Heart left ventricle (tissue), 16 donors: ENCODE measurements at regions not wholly inside any gene's neighbourhood (a gene's known extent, or its start where the extent isn't known, plus 50 kb on each side); places are given as distances from the start of the nearest gene placed in this dataset.
A peak's percentile ranks its signal among the peaks of the same experiment; 100 is the strongest.
"Not testable (repeated sequence)": the region's sequence is repeated elsewhere in the genome, so short reads cannot be mapped to it uniquely, and the experiment has no call there.

Source experiments
- ATAC-seq, 4 donors: fragments of 200-7000 bp; cut with Tn5 transposase; one replicate each; pipeline ENCODE4 v1.9.1; 2020 to 2022; ENCODE audit warnings: moderate library complexity in 4 of 4, mild to moderate bottlenecking in 3 of 4, moderate number of reproducible peaks in 1 of 4
- DNase-seq, 5 donors: peaks; one replicate each; pipeline ENCODE4 v3.0.0-alpha.2; 2020
- H3K27ac ChIP-seq, 12 donors: fragments of 200-600 bp; sonication (generic) in 4 of 12; one replicate each; pipeline versions ENCODE4 v1.5.0 to v1.8.0; 2016 to 2022; ENCODE audit warnings: mild to moderate bottlenecking in 2 of 12
- H3K27me3 ChIP-seq, 9 donors: fragments of 200-600 bp; sonication (generic) in 2 of 9; one replicate each; pipeline versions ENCODE4 v1.5.1 to v1.8.0; 2016 to 2022; ENCODE audit warnings: mild to moderate bottlenecking in 3 of 9
- H3K36me3 ChIP-seq, 9 donors: fragments of 200-600 bp; sonication (generic) in 2 of 9; one replicate each; pipeline versions ENCODE4 v1.5.0 to v1.8.0; 2018 to 2022; ENCODE audit warnings: mild to moderate bottlenecking in 2 of 9
- H3K4me1 ChIP-seq, 12 donors: fragments of 200-600 bp; sonication (generic) in 4 of 12; one replicate each; pipeline versions ENCODE4 v1.5.0 to v1.8.0; 2016 to 2022; ENCODE audit warnings: mild to moderate bottlenecking in 3 of 12
- H3K4me3 ChIP-seq, 12 donors: fragments of 200-600 bp; sonication (generic) in 4 of 12; one replicate each; pipeline versions ENCODE4 v1.5.0 to v1.8.0; 2017 to 2022; ENCODE audit warnings: mild to moderate bottlenecking in 9 of 12, moderate library complexity in 4 of 12
- H3K9me3 ChIP-seq, 12 donors: fragments of 200-600 bp; sonication (generic) in 4 of 12; one replicate each; pipeline versions ENCODE4 v1.5.0 to v1.8.0; 2016 to 2022; ENCODE audit warnings: mild to moderate bottlenecking in 1 of 12
- POLR2A ChIP-seq, 2 donors: fragments of 450-650 bp; IDR thresholded peaks; one replicate each; pipeline ENCODE4 v1.6.1; 2017; ENCODE audit warnings: antibody characterized with exemption in 2 of 2, mild to moderate bottlenecking in 2 of 2, moderate library complexity in 2 of 2
- WGBS, 4 donors: extraction: QIAGEN DNeasy Blood & Tissue Kit in 2 of 4; methylation state at CpG; one replicate each; pipeline versions ENCODE4 v1.1.5 to v1.1.7; 2013 to 2018; 5-methylcytosine and 5-hydroxymethylcytosine counted together
- intact Hi-C, 10 donors: fragments of 100-400 bp; cut with DNase I; formaldehyde crosslinking; loops; one replicate each; pipeline versions ENCODE4 v1.11.1 to v1.14.2; 2022
- TF ChIP-seq, protein P1 (sequence below), 12 donors: fragments of 200-600 bp; sonication (generic) in 4 of 12; IDR thresholded peaks; one replicate each; pipeline versions ENCODE4 v1.5.0 to v1.8.0; 2018 to 2022; ENCODE audit warnings: antibody characterized with exemption in 12 of 12, mild to moderate bottlenecking in 5 of 12
- donor health status: ischemic (EF 13 %, LVEDD 7.1; RV severe dilation, severe dysfunction).
- donor health status: healthy with polysubstance abuse.
- donor health status: DM: no; HTN: yes; CAD: no.
- donor health status: DM: no; HTN: no; CAD: no.
- donor health status: ischemic (EF 25% LVEDD 6.9; RV normal size, moderate dysfunction).
- donor health status: ischemic (EF 25% LVEDD 5.7; RV mildly dilated, moderate dysfunction).
- donor health status: healthy.
- donor health status: DM: yes; HTN: yes; CAD: no.
- donor health status: ischemic (EF 35%, LVEDD 5.7; RV mildly dilated, moderate dysfunction).
- donor health status: nonischemic (EF 11% LVEDD 7.7; RV severe dilation, severe dysfunction).
- donor health status: DM: yes; HTN: yes; CAD: no.
- donor health status: PGD.
- donor health status: ischemic (EF 29% LVEDD 5.4; RV normal size, mild dysfunction).
- donor health status: nonischemic (EF 23%, LVEDD 6.1; RV moderate dilation, normal function).

DNA sequence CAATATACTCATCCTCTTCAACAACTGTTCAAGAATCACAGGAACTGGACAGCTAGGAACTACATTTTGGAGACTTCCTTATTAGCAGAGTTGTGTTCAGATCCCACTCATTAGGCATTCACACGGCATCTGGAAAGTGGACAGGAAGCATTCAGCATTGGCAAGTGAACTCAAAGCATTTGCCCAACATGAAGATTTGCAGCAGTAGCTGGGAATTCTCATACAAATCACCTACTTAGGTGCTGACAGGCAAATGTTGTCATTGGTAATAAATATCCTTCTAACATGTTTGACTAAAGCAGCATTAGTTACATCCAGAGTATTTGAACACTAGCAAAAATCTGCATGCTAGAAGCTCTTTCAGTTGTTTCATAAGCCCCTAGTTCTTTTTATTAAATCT lies 350.8 kb downstream of the PTH2R start:
- Histone ChIP-seq H3K4me3 (no peak overlapping the region), H3K9me3 (peaks cover 0 to 39% (median 12%) of the 10 kb centered on the region in 12 donors), H3K27ac (peak overlapping the region in 1 of 12 donors; percentile 43), H3K36me3 (no peaks in the 10 kb centered on the region), H3K27me3 (no peaks in the 10 kb centered on the region), H3K4me1 (no peaks in the 10 kb centered on the region)
- intact Hi-C loops = no loop called here
- ATAC-seq (no peak), DNase-seq (no peak)
- TF ChIP-seq, protein P1, sequence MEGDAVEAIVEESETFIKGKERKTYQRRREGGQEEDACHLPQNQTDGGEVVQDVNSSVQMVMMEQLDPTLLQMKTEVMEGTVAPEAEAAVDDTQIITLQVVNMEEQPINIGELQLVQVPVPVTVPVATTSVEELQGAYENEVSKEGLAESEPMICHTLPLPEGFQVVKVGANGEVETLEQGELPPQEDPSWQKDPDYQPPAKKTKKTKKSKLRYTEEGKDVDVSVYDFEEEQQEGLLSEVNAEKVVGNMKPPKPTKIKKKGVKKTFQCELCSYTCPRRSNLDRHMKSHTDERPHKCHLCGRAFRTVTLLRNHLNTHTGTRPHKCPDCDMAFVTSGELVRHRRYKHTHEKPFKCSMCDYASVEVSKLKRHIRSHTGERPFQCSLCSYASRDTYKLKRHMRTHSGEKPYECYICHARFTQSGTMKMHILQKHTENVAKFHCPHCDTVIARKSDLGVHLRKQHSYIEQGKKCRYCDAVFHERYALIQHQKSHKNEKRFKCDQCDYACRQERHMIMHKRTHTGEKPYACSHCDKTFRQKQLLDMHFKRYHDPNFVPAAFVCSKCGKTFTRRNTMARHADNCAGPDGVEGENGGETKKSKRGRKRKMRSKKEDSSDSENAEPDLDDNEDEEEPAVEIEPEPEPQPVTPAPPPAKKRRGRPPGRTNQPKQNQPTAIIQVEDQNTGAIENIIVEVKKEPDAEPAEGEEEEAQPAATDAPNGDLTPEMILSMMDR (IDR thresholded peaks at IDR 0.05) = no peak
- TF ChIP-seq POLR2A (IDR thresholded peaks at IDR 0.05) = no peak
- WGBS, 4 donors = 10 to 33% (median 28%) methylated on average over 1 of the region's 1 CpG

DNA sequence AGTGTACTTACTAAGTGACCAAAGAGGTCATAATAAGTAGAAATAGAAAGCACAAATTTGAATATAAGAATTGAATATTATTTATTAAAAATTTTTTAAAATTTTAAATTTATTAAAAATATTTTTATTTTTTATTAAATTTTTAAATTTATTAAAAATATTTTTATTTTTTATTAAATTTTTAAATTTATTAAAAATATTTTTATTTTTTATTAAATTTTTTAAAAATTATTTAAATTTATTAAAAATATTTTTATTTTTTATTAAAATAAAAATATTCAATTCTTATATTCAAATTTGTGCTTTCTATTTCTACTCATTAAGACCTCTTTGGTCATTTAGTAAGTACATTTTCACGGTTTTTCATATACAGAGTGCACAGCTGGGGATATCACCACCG lies 366.5 kb downstream of the PTH2R start:
- H3K27me3 ChIP-seq, H3K27ac ChIP-seq, H3K36me3 ChIP-seq, ATAC-seq, H3K4me3 ChIP-seq, DNase-seq, H3K4me1 ChIP-seq, intact Hi-C loops, H3K9me3 ChIP-seq: not testable (repeated sequence)
- 82 to 92% (median 87%) methylated on average over 2 of the region's 2 CpGs for WGBS, 4 donors

DNA sequence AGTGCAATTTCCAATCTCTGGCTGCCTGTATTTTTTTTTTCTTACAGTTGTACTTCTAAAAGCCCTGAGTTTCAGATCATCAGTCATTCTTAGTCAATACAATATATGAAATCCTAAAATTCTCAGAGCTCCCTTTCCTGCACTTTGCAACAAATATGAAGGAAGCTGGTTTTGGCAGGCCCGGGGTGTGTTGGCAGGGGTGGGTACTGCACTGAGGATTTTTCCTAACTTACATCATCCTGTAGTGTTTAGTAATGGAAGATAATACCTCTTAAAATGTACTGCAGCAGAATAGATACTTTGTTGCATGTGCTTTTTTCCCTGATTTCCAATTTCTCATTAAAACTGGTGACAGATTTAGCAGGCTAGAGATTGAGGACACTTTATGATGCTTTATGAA lies 374.6 kb downstream of the PTH2R start:
- H3K27ac ChIP-seq = no peak overlapping the region
- DNase-seq = no peak
- intact Hi-C loops = no loop called here
- no peaks in the 10 kb centered on the region for H3K27me3 ChIP-seq
- WGBS, 4 donors = 20 to 48% (median 26%) methylated on average over 1 of the region's 1 CpG
- peaks cover 0 to 9% (median 0%) of the 10 kb centered on the region in 12 donors for H3K9me3 ChIP-seq
- H3K36me3 ChIP-seq = no peaks in the 10 kb centered on the region
- H3K4me3 ChIP-seq = no peak overlapping the region
- no peak for ATAC-seq
- no peak for TF ChIP-seq POLR2A (IDR thresholded peaks at IDR 0.05)
- TF ChIP-seq, protein P1 (IDR thresholded peaks at IDR 0.05) = no peak
- no peaks in the 10 kb centered on the region for H3K4me1 ChIP-seq

- Histone ChIP-seq H3K27ac (no peak overlapping the region), H3K36me3 (no peaks in the 10 kb centered on the region), H3K4me1 (no peaks in the 10 kb centered on the region), H3K4me3 (no peak overlapping the region), H3K9me3 (peaks cover 0 to 6% (median 0%) of the 10 kb centered on the region in 12 donors), H3K27me3 (no peaks in the 10 kb centered on the region)
- TF ChIP-seq, protein P1 (IDR thresholded peaks at IDR 0.05) = no peak
- no peak for TF ChIP-seq POLR2A (IDR thresholded peaks at IDR 0.05)
- ATAC-seq (no peak), DNase-seq (no peak)
- intact Hi-C loops = no loop called here
- 58 to 84% (median 71%) methylated on average over 6 of the region's 6 CpGs for WGBS, 4 donors
These were observed 375.5 kb downstream of the PTH2R start for GRCh38 chr2:208782097-208782496.

DNA sequence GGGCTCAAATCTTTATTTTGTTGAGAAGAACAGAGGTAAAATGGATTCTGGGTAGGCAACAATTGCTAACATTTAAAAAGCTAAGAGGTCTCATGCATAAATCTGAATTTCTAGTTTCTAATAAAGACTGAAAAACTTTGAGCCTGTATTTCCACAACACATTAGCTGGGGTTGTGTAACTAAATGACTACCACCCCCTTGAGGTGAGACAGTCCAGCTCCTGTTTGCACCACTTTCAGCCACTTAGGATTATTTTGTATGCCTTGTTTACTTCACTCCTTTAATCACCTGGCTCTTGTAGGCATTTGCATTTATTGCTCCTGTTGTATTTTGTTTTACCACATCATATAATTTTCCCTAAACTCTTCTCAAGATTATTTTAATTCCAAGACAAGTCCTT lies 376.6 kb downstream of the PTH2R start:
- H3K9me3 ChIP-seq = peaks cover 0 to 6% (median 0%) of the 10 kb centered on the region in 12 donors
- no peaks in the 10 kb centered on the region for H3K27me3 ChIP-seq
- no peaks in the 10 kb centered on the region for H3K36me3 ChIP-seq
- intact Hi-C loops = no loop called here
- H3K4me3 ChIP-seq = no peak overlapping the region
- H3K4me1 ChIP-seq = no peaks in the 10 kb centered on the region
- TF ChIP-seq, protein P1 (IDR thresholded peaks at IDR 0.05) = peak in 3 of 12 donors; percentile 10 to 33 (median 13)
- TF ChIP-seq POLR2A (IDR thresholded peaks at IDR 0.05) = no peak
- ATAC-seq (no peak), DNase-seq (no peak)
- no peak overlapping the region for H3K27ac ChIP-seq

DNA sequence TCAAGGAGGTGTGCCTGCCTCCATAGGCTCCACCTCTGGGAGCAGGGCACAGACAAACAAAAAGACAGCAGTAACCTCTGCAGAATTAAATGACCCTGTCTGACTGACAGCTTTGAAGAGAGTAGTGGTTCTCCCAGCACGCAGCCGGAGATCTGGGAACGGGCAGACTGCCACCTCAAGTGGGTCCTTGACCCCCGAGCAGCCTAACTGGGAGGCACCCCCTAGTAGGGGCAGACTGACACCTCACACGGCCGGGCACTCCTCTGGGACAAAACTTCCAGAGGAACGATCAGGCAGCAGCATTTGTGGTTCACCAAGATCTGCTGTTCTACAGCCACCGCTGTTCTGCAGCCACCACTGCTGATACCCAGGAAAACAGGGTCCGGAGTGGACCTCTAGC lies 378.2 kb downstream of the PTH2R start:
- DNase-seq, H3K27ac ChIP-seq, H3K36me3 ChIP-seq, H3K9me3 ChIP-seq, H3K4me3 ChIP-seq, intact Hi-C loops, H3K4me1 ChIP-seq, H3K27me3 ChIP-seq, ATAC-seq: not testable (repeated sequence)
- 84 to 88% (median 87%) methylated on average over 9 of the region's 9 CpGs for WGBS, 4 donors
